H9 (cell line): ENCODE measurements at regions not wholly inside any gene's neighbourhood (a gene's known extent, or its start where the extent isn't known, plus 50 kb on each side); places are given as distances from the start of the nearest gene placed in this dataset.

ENCODE experiments used
- DNase-seq: peaks from one replicate; pipeline ENCODE4 v3.0.0-alpha.2; 2017
- H2AFZ ChIP-seq: one replicate; pipeline ENCODE4 v1.6.1; 2013; ENCODE audit warnings: mild to moderate bottlenecking, low read length, control low read depth, moderate library complexity
- H2AK5ac ChIP-seq: 2 replicates; pipeline ENCODE4 v1.6.1; 2013; ENCODE audit warnings: low read length, control low read depth, mixed read lengths; ENCODE audit not compliant: insufficient read length
- H2BK120ac ChIP-seq: one replicate; pipeline ENCODE4 v1.6.1; 2013; ENCODE audit warnings: low read depth, mild to moderate bottlenecking, low read length, control low read depth, inconsistent platforms; ENCODE audit not compliant: poor library complexity, severe bottlenecking
- H2BK12ac ChIP-seq: 2 replicates; pipeline ENCODE4 v1.6.1; 2013; ENCODE audit warnings: low read length, control low read depth, mixed read lengths, low read depth; ENCODE audit not compliant: insufficient read length
- H2BK15ac ChIP-seq: 2 replicates; pipeline ENCODE4 v1.6.1; 2013; ENCODE audit warnings: low read depth, low read length, control low read depth
- H2BK20ac ChIP-seq: one replicate; pipeline ENCODE4 v1.6.1; 2013; ENCODE audit warnings: low read depth, mild to moderate bottlenecking, low read length, control low read depth, inconsistent platforms; ENCODE audit not compliant: poor library complexity, severe bottlenecking
- H2BK5ac ChIP-seq: 2 replicates; pipeline ENCODE4 v1.6.1; 2013; ENCODE audit warnings: low read length, control low read depth, mixed read lengths; ENCODE audit not compliant: insufficient read length
- H3K14ac ChIP-seq: 2 replicates; pipeline ENCODE4 v1.6.1; 2013; ENCODE audit warnings: low read length, control low read depth; ENCODE audit not compliant: insufficient read depth
- H3K18ac ChIP-seq: 2 replicates; pipeline ENCODE4 v1.6.1; 2013; ENCODE audit warnings: low read depth, mild to moderate bottlenecking, mixed read lengths, low read length, control low read depth; ENCODE audit not compliant: insufficient read length
- H3K23ac ChIP-seq: 2 replicates; pipeline ENCODE4 v1.6.1; 2013; ENCODE audit warnings: low read length, control low read depth, mixed read lengths, low read depth; ENCODE audit not compliant: insufficient read length
- H3K23me2 ChIP-seq: 2 replicates; pipeline ENCODE4 v1.6.1; 2013; ENCODE audit warnings: low read depth, mild to moderate bottlenecking, mixed read lengths, low read length, control low read depth; ENCODE audit not compliant: insufficient read length, poor library complexity, severe bottlenecking
- H3K27ac ChIP-seq: 2 replicates; pipeline ENCODE4 v1.5.1; 2013; ENCODE audit warnings: low read length, control low read depth, mixed read lengths, low read depth; ENCODE audit not compliant: insufficient read length
- H3K27me3 ChIP-seq: 2 replicates; pipeline ENCODE4 v1.6.1; 2013; ENCODE audit warnings: low read length, control low read depth, inconsistent platforms; ENCODE audit not compliant: insufficient read depth
- H3K4ac ChIP-seq: 2 replicates; pipeline ENCODE4 v1.6.1; 2013; ENCODE audit warnings: low read depth, mild to moderate bottlenecking, control low read depth, inconsistent platforms, low read length, moderate library complexity
- H3K4me1 ChIP-seq: 2 replicates; pipeline ENCODE4 v1.6.1; 2013; ENCODE audit warnings: low read length, control low read depth, inconsistent platforms; ENCODE audit not compliant: insufficient read depth
- H3K4me2 ChIP-seq: 2 replicates; pipeline ENCODE4 v1.6.1; 2013; ENCODE audit warnings: low read length, control low read depth, mixed read lengths; ENCODE audit not compliant: insufficient read length, insufficient read depth
- H3K56ac ChIP-seq: 2 replicates; pipeline ENCODE4 v1.6.1; 2013; ENCODE audit warnings: low read depth, mild to moderate bottlenecking, mixed read lengths, low read length, control low read depth; ENCODE audit not compliant: insufficient read length
- H3K79me1 ChIP-seq: 2 replicates; pipeline ENCODE4 v1.6.1; 2013; ENCODE audit warnings: low read depth, mild to moderate bottlenecking, moderate library complexity, low read length, control low read depth, inconsistent platforms; ENCODE audit not compliant: insufficient read depth, poor library complexity, severe bottlenecking
- H3K79me2 ChIP-seq: 2 replicates; pipeline ENCODE4 v1.6.1; 2013; ENCODE audit warnings: low read length, control low read depth, inconsistent platforms; ENCODE audit not compliant: insufficient read depth
- H3K9ac ChIP-seq: 2 replicates; pipeline ENCODE4 v1.6.1; 2013; ENCODE audit warnings: low read length, control low read depth, mixed read lengths; ENCODE audit not compliant: insufficient read length; ENCODE audit errors: extremely low read depth
- H3K9me3 ChIP-seq: one replicate; pipeline ENCODE4 v1.6.1; 2013; ENCODE audit warnings: low read depth, low read length, inconsistent platforms; ENCODE audit not compliant: control insufficient read depth
- H3T11ph ChIP-seq: one replicate; pipeline ENCODE4 v1.6.1; 2013; ENCODE audit warnings: mild to moderate bottlenecking, low read length, control low read depth, inconsistent platforms
- H4K20me1 ChIP-seq: one replicate; pipeline ENCODE4 v1.6.1; 2013; ENCODE audit not compliant: control insufficient read depth, insufficient read length, insufficient read depth
- H4K5ac ChIP-seq: 2 replicates; pipeline ENCODE4 v1.6.1; 2013; ENCODE audit warnings: low read depth, mild to moderate bottlenecking, mixed read lengths, low read length, control low read depth; ENCODE audit not compliant: insufficient read length
- H4K8ac ChIP-seq: replicated peaks from 2 replicates; pipeline ENCODE4 v1.6.1; 2013; ENCODE audit warnings: low read length, control low read depth, mixed read lengths, low read depth; ENCODE audit not compliant: insufficient read length
- H4K91ac ChIP-seq: 2 replicates; pipeline ENCODE4 v1.6.1; 2013; ENCODE audit warnings: low read depth, mild to moderate bottlenecking, moderate library complexity, mixed read lengths, low read length, control low read depth; ENCODE audit not compliant: insufficient read length
- H3K27ac Mint-ChIP-seq, 3 experiments: 2 replicates in 2 of 3; 3 replicates in 1 of 3; pipeline ENCODE4 v1.8.0; 2020 to 2021; ENCODE audit warnings: mixed read lengths in 3 of 3, mild to moderate bottlenecking in 1 of 3, moderate library complexity in 1 of 3
- H3K27me3 Mint-ChIP-seq: 2 replicates; pipeline ENCODE4 v1.8.0; 2021; ENCODE audit warnings: low read depth, mild to moderate bottlenecking, moderate library complexity, mixed read lengths
- H3K36me3 Mint-ChIP-seq, 3 experiments: 2 replicates in 2 of 3; 3 replicates in 1 of 3; pipeline ENCODE4 v1.8.0; 2020 to 2021; ENCODE audit warnings: low read depth in 3 of 3, mixed read lengths in 3 of 3; ENCODE audit not compliant: insufficient read depth in 1 of 3
- H3K4me1 Mint-ChIP-seq, 2 experiments: 2 replicates each; pipeline ENCODE4 v1.8.0; 2020; ENCODE audit warnings: mixed read lengths in 2 of 2
- H3K4me3 Mint-ChIP-seq, 2 experiments: 2 replicates in 1 of 2; 3 replicates in 1 of 2; pipeline ENCODE4 v1.8.0; 2020 to 2021; ENCODE audit warnings: mild to moderate bottlenecking in 2 of 2, mixed read lengths in 2 of 2, moderate library complexity in 1 of 2
- H3K9me3 Mint-ChIP-seq, 2 experiments: 2 replicates in 1 of 2; 3 replicates in 1 of 2; pipeline ENCODE4 v1.8.0; 2020; ENCODE audit warnings: mild to moderate bottlenecking in 2 of 2, mixed read lengths in 2 of 2, moderate library complexity in 1 of 2
- CTCF ChIP-seq: fragments of 200-600 bp; sonication (generic); conservative IDR thresholded peaks from 3 replicates; pipeline ENCODE4 v1.8.0; 2021; ENCODE audit warnings: antibody characterized with exemption, mild to moderate bottlenecking
- WGBS: extraction: QIAGEN DNeasy Blood & Tissue Kit; methylation state at CpG from one replicate; pipeline ENCODE4 v1.1.7; 2013; ENCODE audit warnings: missing lambda C conversion rate, low lambda C conversion rate, mixed read lengths; ENCODE audit not compliant: insufficient read length; ENCODE audit errors: extremely low coverage; 5-methylcytosine and 5-hydroxymethylcytosine counted together

GRCh38 chr9:77111408-77111807 is 65.9 kb upstream of the VPS13A start:
- Histone ChIP-seq H4K20me1 (no peaks in the 10 kb centered on the region), H3K56ac (no peak overlapping the region), H4K5ac (no peak overlapping the region), H2BK12ac (no peak overlapping the region), H2AFZ (no peak overlapping the region), H4K91ac (no peak overlapping the region), H3K23ac (no peak overlapping the region), H3K27me3 (no peaks in the 10 kb centered on the region), H2BK120ac (no peak overlapping the region), H3T11ph (no peak overlapping the region), H2BK20ac (no peak overlapping the region), H3K9ac (no peak overlapping the region), H3K27ac (no peak overlapping the region), H3K4me2 (no peak overlapping the region), H3K9me3 (no peaks in the 10 kb centered on the region), H3K14ac (no peak overlapping the region), H3K4ac (no peak overlapping the region), H3K4me1 (0 out of 2 replicates have a peak, but pooled peaks cover 2% of the 10 kb centered on the region), H2BK15ac (no peak overlapping the region), H2BK5ac (no peak overlapping the region), H3K79me1 (no peaks in the 10 kb centered on the region), H3K23me2 (no peaks in the 10 kb centered on the region), H3K18ac (no peak overlapping the region), H3K79me2 (no peaks in the 10 kb centered on the region), H4K8ac (no peak overlapping the region), H2AK5ac (no peak overlapping the region)
- Mint-ChIP-seq H3K36me3 (peaks cover 0 to 18% (median 7%) of the 10 kb centered on the region in 3 experiments; a peak in 5 of 7 replicates), H3K27me3 (no peaks in the 10 kb centered on the region), H3K27ac (no peak overlapping the region; a peak in 1 of 7 replicates), H3K9me3 (peaks cover 16% of the 10 kb centered on the region in 2 experiments), H3K4me1 (peaks cover 4 to 7% of the 10 kb centered on the region in 2 experiments; a peak in 1 of 4 replicates), H3K4me3 (no peak overlapping the region)
- DNase-seq: no peak
- no peak for TF ChIP-seq CTCF
- no CpG with 5 or more reads among the region's 2 CpGs for WGBS
